ENCODE measurements at regions not wholly inside any gene's neighbourhood (a gene's known extent, or its start where the extent isn't known, plus 50 kb on each side); places are given as distances from the start of the nearest gene placed in this dataset.
"Not testable (repeated sequence)": the region's sequence is repeated elsewhere in the genome, so short reads cannot be mapped to it uniquely, and the experiment has no call there.

DNA sequence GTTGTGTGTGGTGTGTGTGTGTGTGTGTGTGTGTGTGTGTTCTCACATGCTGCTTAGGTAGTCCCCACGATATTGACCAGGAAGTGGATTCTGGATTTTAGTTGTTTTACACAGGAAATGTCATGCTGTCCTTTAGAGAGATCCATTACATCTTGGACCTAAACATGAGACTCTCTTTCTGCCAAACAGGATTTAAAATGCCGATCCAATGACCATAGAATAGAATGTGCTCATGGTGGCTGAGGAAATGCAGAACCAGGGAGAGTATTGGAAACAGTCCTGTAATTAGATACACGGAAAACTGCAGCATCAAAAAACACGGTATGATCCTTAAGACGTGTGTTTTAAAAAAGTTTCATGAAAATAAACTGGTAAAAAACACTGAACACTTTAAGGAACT lies 347.8 kb upstream of the FRG1 start:
- TF ChIP-seq, protein P1, sequence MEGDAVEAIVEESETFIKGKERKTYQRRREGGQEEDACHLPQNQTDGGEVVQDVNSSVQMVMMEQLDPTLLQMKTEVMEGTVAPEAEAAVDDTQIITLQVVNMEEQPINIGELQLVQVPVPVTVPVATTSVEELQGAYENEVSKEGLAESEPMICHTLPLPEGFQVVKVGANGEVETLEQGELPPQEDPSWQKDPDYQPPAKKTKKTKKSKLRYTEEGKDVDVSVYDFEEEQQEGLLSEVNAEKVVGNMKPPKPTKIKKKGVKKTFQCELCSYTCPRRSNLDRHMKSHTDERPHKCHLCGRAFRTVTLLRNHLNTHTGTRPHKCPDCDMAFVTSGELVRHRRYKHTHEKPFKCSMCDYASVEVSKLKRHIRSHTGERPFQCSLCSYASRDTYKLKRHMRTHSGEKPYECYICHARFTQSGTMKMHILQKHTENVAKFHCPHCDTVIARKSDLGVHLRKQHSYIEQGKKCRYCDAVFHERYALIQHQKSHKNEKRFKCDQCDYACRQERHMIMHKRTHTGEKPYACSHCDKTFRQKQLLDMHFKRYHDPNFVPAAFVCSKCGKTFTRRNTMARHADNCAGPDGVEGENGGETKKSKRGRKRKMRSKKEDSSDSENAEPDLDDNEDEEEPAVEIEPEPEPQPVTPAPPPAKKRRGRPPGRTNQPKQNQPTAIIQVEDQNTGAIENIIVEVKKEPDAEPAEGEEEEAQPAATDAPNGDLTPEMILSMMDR (IDR thresholded peaks at IDR 0.05; ENCODE audit: borderline replicate concordance, insufficient read depth, low read depth, low read length), result no peak
- H3K4me3 ChIP-seq (ENCODE audit: low read depth, low read length), result no peak overlapping the region

DNA sequence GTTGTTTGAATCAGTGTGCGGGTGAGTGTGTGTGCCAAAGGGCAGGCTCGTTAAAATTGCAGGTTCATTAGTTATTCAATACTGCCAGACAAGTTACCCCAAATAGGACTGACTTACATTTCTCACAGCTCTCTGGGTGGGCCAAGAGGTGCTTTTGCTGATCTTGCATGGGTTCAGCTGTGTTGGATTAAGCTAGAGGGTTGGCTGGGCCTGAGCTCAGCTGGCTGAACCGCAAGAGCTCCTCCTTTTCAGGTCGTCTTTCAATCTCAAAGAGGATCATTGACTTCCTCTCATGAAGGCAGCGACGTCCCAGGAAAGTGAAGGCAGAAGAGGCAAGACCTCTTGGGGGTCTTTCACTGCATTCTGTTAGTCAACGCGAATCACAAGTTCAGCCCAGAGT lies 343.3 kb upstream of the FRG1 start:
- TF ChIP-seq, protein P1 (IDR thresholded peaks at IDR 0.05; ENCODE audit: borderline replicate concordance, insufficient read depth, low read depth, low read length), result no peak
- no peak overlapping the region for H3K4me3 ChIP-seq (ENCODE audit: low read depth, low read length)

DNA sequence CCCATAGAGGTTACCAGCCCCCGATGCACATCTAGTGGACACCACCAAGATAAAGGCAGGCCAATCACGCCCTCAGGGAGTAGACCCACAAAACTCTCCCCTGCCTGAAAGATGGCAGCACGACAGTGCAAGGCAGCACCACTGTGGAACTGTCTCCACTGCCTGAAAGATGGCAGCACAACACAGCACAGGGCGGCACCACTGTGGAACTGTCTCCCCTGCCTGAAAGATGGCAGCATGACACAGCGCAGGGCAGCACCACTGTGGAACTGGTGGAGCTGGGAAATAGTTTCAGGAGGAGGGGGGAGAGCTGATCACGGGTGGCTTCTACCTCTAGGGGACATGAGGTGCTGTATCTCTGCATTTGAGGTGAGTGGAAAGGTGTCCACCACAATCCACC lies 340.4 kb upstream of the FRG1 start:
- TF ChIP-seq, protein P1 (IDR thresholded peaks at IDR 0.05; ENCODE audit: borderline replicate concordance, insufficient read depth, low read depth, low read length), result no peak
- H3K4me3 ChIP-seq (ENCODE audit: low read depth, low read length), result no peak overlapping the region

DNA sequence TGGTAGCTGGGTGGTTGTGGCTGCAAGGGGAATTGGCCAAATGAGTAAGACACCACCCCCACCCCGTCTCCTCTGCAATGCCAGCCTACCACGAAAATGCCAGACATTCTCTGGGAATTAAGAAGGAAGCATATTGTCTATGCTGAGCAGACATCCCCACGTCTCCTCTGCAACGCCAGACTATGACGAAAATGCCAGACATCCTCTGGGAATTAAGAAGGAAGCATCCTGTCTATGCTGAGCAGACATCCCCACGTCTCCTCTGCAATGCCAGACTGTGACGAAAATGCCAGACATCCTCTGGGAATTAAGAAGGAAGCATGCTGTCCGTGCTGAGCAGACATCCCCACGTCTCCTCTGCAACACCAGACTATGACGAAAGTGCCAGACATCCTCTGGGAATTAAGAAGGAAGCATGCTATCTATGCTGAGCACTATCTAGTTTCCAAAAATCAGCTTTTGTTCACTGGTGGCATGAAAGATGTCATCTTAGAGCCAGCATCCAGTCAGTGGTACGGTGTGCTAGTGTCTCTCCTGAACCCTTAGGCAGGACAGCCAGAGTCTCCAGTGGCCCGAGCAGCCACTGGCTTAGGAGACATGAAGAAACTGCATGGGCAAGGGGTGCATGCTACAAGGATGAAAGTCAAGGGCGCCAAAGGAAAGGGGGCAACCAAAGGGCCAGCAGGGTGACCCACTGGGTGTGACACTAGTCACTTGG lies 339.8 kb upstream of the FRG1 start:
- no peak overlapping the region for H3K4me3 ChIP-seq (ENCODE audit: low read depth, low read length)
- TF ChIP-seq, protein P1 (IDR thresholded peaks at IDR 0.05; ENCODE audit: borderline replicate concordance, insufficient read depth, low read depth, low read length), result no peak

DNA sequence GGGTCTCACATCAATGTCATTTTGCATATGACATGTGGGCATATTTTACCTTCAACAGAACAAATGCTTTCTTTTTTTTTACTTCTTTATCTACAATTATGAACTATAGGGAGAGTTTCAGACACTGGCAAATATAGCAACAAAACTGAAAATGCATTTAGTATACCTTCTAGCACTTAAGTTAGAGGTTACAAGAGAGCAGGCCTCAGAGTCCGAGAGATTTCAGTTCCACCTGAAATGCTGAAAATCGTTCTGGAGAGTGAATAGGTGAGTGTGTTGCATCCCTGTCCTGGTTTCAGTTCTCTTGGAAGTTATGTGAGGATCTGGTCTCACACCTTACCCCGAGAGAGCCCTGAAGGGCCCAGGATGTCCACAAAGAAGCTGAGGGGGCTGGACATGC lies 337.8 kb upstream of the FRG1 start:
- not testable (repeated sequence) for H3K4me3 ChIP-seq (ENCODE audit: low read depth, low read length)

DNA sequence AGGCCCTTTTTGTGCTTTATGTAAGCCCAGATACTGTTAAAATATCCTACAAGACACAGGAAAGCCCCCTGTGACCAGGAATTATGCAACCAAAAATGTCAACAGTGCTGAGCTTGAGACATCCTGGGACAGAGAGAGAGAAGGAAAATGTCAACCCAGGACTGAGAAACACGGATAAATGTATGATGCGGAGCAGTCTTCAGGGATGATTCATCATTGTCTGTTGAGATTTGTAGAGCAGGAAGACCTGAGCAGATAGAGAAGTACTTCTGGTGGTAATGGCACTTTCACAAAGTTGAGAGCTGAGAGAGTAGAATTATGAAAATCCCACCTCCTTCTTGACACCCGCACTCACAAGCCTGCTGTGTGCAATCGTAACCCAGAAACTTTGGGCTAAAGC lies 330.1 kb upstream of the FRG1 start:
- H3K4me3 ChIP-seq (ENCODE audit: low read depth, low read length), result not testable (repeated sequence)

DNA sequence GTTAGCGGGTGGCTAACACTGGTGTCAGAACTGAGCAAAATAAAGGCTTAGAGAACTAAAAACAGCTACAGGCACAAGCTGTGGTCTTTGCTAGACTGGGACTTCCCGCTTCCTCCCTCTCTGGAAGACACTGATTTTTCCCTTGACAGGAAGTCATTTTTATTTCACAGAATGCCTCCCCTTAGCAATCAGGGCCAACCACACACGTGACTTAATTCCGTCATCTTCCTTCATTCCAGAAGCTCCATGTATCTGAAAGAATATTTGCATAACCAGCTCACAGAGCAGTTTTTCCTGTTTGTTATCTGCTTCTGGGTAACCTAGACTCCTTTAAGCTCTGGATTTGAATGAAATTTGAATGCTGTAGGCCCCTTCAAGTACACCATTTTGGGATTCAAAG lies 327.5 kb upstream of the FRG1 start:
- TF ChIP-seq, protein P1 (IDR thresholded peaks at IDR 0.05; ENCODE audit: borderline replicate concordance, insufficient read depth, low read depth, low read length), result no peak

DNA sequence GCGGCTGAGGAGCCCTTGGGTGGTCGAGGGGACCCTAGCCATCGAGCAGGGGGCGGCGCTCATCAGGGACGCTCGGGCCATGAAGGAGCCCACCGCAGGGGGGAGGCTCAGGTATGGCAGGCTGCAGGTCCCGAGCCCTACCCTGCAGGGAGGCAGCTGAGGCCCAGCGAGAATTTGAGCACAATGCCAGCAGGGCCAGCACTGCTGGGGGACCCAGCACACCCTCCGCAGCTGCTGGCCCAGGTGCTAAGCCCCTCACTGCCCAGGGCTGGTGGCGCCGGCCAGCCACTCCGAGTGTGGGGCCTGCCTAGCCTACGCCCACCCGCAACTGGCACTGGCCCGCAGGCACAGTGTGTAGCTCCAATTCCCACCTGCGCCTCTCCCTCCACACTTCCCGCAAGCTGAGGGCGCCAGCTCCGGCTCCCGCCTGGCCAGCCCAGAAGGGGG lies 325.4 kb upstream of the FRG1 start:
- no peak overlapping the region for H3K4me3 ChIP-seq (ENCODE audit: low read depth, low read length)
- TF ChIP-seq, protein P1 (IDR thresholded peaks at IDR 0.05; ENCODE audit: borderline replicate concordance, insufficient read depth, low read depth, low read length), result no peak

More for the DNA sequence above, 327.5 kb upstream of the FRG1 start:
- H3K4me3 ChIP-seq (ENCODE audit: low read depth, low read length), result no peak overlapping the region

DNA sequence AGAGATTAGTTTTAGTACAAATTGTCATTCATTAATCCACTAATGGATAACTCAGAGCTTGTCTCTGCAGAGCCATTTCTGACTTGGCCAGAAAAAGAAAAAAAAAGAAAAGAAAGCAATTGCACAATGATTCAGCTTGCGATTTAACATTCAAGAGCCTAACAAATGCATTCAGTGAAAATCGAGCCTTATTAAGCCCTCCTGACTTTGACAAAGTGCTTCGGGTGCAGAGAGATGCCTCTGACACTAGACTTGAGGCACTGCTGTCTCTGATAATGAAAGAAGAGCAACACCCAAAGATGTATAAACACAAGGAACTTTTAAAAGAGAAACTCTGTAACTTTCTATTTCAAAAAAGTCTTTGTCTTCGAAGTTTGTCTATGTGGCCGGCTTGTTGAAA lies 322.9 kb upstream of the FRG1 start:
- H3K4me3 ChIP-seq (ENCODE audit: low read depth, low read length), result not testable (repeated sequence)

DNA sequence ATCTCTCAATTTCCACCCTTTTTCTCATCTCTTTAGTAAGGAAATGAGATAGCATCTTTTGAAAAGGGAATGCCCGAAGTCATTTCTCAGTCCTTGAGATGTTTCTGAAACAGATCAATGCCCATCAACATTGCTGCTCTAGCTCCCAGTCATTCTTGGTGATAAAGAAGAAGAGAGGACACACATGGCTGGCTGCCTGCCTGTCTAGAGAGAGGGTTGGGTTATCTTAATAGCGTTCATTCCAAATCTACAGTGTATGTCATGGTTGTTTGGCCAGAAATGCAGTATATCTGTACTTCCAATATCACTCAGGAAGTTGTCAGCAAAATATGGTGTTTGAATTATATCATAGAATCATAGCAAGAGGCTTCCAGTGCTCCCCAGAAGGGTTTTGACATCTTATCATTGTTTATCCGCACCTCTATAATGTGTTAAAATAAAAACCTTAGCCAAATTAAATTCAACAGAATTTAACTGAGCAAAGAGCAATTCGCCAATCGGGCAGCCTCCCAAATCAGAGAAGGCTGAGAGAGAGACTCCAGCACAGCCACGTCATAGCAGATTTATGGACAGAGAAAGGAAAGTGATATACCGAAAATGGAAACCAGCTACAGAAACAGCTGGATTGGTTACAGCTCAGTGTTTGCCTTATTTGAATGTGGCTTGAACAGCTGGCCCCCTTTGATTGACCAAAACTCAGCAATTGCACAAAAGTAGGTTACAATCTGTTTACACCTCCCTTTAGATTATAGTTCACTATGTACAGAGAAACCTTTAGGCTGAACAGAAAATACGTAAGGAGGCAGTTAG lies 321.0 kb upstream of the FRG1 start:
- not testable (repeated sequence) for H3K4me3 ChIP-seq (ENCODE audit: low read depth, low read length)

DNA sequence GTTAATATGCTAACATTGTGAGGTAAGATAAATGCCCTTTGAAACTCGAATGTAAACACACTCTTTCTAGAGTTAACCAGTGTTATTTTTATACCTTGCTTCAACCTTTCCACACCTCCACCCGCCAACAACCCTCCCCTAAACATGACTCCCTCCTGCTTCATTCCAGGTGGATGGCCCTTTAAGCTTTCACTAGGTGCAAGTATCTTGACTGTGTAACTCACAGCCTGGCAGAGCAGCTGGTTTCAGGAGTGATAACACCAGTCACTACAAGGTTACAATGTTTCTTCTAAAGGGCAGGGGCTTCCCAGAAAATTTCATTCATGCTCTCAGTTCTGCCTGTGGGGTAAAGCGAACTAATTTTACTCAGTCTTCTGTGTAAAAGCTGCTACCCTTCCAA lies 318.1 kb upstream of the FRG1 start:
- H3K4me3 ChIP-seq (ENCODE audit: low read depth, low read length), result not testable (repeated sequence)

DNA sequence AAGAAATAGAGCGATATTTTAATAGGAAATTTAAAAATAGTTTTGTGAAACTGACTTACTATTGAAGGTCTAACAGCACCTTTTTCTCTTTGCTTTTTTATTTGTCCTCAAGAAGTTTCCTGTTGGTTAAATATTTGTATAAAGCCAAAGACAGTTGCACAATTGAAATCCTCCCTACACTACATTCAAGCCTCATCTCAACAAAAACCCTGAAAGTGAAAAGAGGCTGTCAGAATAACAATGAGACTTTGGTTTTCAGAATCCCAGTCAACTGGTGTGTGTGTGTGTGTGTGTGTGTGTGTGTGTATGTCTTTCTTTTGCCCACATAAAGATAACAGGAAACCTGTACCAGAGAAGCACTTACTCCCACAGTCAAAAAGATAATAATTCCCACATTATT lies 313.6 kb upstream of the FRG1 start:
- not testable (repeated sequence) for H3K4me3 ChIP-seq (ENCODE audit: low read depth, low read length)

Measured in GM12875 (cell line).